ENCODE measurements at regions not wholly inside any gene's neighbourhood (a gene's known extent, or its start where the extent isn't known, plus 50 kb on each side); places are given as distances from the start of the nearest gene placed in this dataset.

DNA sequence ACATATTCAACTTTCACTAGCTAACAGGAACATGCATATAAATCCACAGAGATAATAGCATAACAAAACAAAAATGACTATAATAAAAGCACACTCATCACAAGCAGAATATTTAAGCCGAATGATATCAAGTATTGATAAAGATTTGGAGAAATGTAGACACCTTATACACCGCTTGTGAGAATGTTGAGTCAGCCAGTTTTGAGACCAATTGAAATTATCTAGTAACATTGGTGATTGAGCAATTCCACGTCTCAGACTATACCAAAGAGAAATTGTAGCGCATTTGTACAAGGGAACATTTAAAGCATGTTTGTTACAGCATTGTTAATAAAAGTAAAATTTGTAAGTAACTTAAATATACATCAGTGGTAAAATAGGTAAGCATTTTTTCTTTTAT lies 402.9 kb upstream of the FIGN start:
- WGBS: 87% methylated on average over 4 of the region's 4 CpGs
- Histone ChIP-seq H3K27me3 (replicated peaks; ENCODE audit: insufficient read depth) (no peaks in the 10 kb centered on the region), H3K27ac (no peak overlapping the region), H3K4me3 (no peak overlapping the region), H3K36me3 (no peaks in the 10 kb centered on the region), H3K4me1 (replicated peaks) (no peaks in the 10 kb centered on the region), H3K9me3 (no peaks in the 10 kb centered on the region)
- TF ChIP-seq, protein P1, sequence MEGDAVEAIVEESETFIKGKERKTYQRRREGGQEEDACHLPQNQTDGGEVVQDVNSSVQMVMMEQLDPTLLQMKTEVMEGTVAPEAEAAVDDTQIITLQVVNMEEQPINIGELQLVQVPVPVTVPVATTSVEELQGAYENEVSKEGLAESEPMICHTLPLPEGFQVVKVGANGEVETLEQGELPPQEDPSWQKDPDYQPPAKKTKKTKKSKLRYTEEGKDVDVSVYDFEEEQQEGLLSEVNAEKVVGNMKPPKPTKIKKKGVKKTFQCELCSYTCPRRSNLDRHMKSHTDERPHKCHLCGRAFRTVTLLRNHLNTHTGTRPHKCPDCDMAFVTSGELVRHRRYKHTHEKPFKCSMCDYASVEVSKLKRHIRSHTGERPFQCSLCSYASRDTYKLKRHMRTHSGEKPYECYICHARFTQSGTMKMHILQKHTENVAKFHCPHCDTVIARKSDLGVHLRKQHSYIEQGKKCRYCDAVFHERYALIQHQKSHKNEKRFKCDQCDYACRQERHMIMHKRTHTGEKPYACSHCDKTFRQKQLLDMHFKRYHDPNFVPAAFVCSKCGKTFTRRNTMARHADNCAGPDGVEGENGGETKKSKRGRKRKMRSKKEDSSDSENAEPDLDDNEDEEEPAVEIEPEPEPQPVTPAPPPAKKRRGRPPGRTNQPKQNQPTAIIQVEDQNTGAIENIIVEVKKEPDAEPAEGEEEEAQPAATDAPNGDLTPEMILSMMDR (IDR thresholded peaks at IDR 0.05): no peak
- TF ChIP-seq POLR2A (IDR thresholded peaks at IDR 0.05) (no peak), POLR2AphosphoS5 (IDR thresholded peaks at IDR 0.05) (no peak)
- no peak for DNase-seq (ENCODE audit: low spot score)
- intact Hi-C loops (cut with DNase I): no loop called here

DNA sequence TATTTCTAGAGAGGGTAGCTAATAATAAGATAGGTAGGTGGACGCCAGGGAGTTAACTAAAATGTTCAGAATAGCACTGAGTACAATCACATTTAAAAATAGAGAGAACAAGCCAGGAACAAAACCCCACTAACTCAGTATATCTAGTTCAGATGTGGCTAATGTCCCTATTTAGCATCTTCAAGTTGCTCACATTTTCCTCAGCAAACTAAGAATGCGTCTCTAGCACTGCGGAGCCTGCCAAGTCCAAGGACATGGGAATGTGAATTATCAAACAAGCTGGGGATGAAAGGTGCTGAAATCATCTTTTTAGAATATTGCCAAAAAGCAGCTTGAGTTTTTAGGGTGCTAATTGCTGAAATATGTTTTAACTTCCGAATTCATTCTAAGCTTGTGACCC lies 398.5 kb upstream of the FIGN start:
- H3K27ac ChIP-seq: no peak overlapping the region
- no peaks in the 10 kb centered on the region for H3K36me3 ChIP-seq
- no peak for TF ChIP-seq POLR2A (IDR thresholded peaks at IDR 0.05)
- no peak for TF ChIP-seq POLR2AphosphoS5 (IDR thresholded peaks at IDR 0.05)
- TF ChIP-seq, protein P1 (IDR thresholded peaks at IDR 0.05): no peak
- DNase-seq (ENCODE audit: low spot score): no peak
- WGBS: 63% methylated on average over 4 of the region's 4 CpGs
- H3K9me3 ChIP-seq: no peaks in the 10 kb centered on the region
- intact Hi-C loops (cut with DNase I): no loop called here
- no peaks in the 10 kb centered on the region for H3K27me3 ChIP-seq (replicated peaks; ENCODE audit: insufficient read depth)
- no peak overlapping the region for H3K4me3 ChIP-seq
- H3K4me1 ChIP-seq (replicated peaks): no peaks in the 10 kb centered on the region

DNA sequence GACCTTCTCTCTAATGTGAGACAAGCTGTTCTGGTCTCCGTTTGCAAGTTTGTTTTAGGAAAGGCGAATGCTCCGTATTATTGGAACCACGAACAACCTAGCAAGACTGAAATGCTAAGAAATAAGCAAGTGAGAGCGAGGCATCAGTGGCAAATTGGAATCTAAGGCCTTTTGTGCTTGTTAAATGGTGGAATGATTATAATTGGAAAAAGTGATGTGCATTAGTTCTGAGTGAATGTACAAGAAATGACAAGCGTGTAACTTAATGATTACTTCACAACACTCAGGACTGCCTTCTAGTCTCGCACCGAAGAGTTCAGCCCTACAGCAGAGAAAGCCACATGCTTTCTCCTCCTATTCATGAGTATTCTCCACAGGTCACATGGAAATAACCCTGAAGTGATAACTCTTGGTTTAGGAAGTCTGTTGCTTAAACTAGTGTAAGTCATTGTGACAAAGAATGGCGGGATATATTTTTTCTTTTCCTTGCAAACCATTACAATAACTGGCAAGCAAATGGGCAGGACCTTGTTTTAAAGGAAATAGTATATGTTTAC lies 392.2 kb upstream of the FIGN start:
- DNase-seq (ENCODE audit: low spot score): no peak
- H3K9me3 ChIP-seq: no peaks in the 10 kb centered on the region
- TF ChIP-seq, protein P1 (IDR thresholded peaks at IDR 0.05): no peak
- no peak for TF ChIP-seq POLR2AphosphoS5 (IDR thresholded peaks at IDR 0.05)
- TF ChIP-seq POLR2A (IDR thresholded peaks at IDR 0.05): no peak
- H3K36me3 ChIP-seq: no peaks in the 10 kb centered on the region
- no peak overlapping the region for H3K4me3 ChIP-seq
- no peaks in the 10 kb centered on the region for H3K4me1 ChIP-seq (replicated peaks)
- H3K27ac ChIP-seq: no peak overlapping the region
- H3K27me3 ChIP-seq (replicated peaks; ENCODE audit: insufficient read depth): no peaks in the 10 kb centered on the region
- intact Hi-C loops (cut with DNase I): no loop called here
- 89% methylated on average over 9 of the region's 9 CpGs for WGBS

DNA sequence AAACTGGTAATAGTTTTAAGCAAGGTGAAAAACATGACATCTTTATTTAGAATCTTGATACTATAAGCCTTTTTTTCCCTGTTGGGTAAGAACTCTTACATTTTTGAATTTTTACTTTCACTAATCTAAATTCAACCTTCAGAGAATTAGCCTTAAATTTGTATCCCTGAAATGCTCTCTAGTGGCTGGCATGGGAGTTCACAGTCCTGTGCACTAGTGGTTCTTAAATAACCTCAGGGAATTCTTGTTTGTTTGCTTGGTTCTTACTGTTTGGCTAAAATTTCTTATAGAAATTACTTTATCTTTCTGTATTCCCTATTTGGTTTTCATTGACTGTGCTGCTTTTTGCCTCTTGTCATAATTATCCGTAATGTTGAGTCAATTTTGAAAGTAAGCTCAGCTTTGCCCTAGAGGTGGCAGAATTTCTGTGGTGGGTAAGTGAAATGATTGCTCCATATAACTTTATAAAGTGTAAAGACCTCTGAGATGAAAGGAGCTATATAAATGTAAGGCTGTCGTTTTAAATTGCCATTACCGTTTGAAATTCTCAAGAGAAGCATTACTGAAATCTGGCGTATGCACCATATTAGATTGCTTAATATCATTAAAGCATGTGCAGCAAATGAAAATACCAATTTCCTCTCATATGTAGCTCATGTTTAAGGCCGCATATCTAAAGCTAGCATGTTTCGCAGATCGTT lies 391.3 kb upstream of the FIGN start:
- no peak overlapping the region for H3K27ac ChIP-seq

More for the DNA sequence above, 391.3 kb upstream of the FIGN start:
- H3K4me1 ChIP-seq (replicated peaks): no peaks in the 10 kb centered on the region
- no peaks in the 10 kb centered on the region for H3K27me3 ChIP-seq (replicated peaks; ENCODE audit: insufficient read depth)
- intact Hi-C loops (cut with DNase I): no loop called here
- 79% methylated on average over 7 of the region's 7 CpGs for WGBS
- H3K9me3 ChIP-seq: no peaks in the 10 kb centered on the region
- no peak overlapping the region for H3K4me3 ChIP-seq
- H3K36me3 ChIP-seq: no peaks in the 10 kb centered on the region
- DNase-seq (ENCODE audit: low spot score): no peak
- TF ChIP-seq, protein P1 (IDR thresholded peaks at IDR 0.05): no peak
- no peak for TF ChIP-seq POLR2AphosphoS5 (IDR thresholded peaks at IDR 0.05)
- no peak for TF ChIP-seq POLR2A (IDR thresholded peaks at IDR 0.05)
